T-helper 1 cell treated with Interleukin-12 subunit alpha and Interleukin-12 subunit beta and Interleukin-4 antibody, amounts not matched to agents 30 ng/mL and 1 ng/mL, for 36 hours (primary cell): ENCODE measurements at regions not wholly inside any gene's neighbourhood (a gene's known extent, or its start where the extent isn't known, plus 50 kb on each side); places are given as distances from the start of the nearest gene placed in this dataset.

ENCODE experiments used
- intact Hi-C: fragments of 100-400 bp; cut with micrococcal nuclease; formaldehyde crosslinking; loops from one replicate; pipeline ENCODE4 v1.15.1; 2024

DNA sequence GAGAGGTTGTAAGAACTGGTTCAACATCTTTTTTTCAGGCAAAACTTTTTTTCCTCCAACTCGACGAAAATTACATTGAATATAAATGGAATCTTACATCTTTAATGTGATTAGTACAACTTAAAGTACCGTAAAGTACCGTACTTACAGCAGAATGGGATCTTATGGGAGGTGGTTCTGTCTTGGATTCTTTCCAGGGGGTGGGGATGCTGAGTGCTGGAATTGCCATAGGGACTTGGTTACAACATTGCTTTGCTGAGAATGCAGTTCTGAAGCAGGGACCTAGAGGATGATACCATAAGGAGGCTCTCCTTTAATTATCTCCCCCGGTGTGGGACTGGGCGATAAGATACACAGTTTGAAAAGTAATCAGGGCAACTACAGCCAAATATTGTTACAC, 186.4 kb downstream of the KLF5 start:
- intact Hi-C loops = no loop called here

DNA sequence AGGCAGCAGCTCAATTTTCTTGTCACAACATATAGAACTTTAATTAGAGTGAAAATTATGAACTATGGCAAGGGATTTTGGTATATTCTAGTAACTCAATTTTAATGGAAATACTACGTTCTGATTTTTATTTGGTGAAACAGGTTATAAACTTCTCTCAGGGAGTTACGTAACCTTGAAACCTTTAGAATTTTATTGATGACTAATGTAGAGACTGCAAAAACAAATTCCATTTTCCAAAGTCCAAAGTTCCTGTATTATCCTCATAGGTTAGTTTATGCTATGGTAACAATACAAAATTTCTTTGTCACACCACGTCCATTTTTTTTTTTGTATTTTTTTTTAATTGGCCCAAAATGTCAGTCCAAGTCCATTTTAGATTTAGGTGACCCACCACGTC, 185.7 kb downstream of the KLF5 start:
- intact Hi-C loops = no loop called here

DNA sequence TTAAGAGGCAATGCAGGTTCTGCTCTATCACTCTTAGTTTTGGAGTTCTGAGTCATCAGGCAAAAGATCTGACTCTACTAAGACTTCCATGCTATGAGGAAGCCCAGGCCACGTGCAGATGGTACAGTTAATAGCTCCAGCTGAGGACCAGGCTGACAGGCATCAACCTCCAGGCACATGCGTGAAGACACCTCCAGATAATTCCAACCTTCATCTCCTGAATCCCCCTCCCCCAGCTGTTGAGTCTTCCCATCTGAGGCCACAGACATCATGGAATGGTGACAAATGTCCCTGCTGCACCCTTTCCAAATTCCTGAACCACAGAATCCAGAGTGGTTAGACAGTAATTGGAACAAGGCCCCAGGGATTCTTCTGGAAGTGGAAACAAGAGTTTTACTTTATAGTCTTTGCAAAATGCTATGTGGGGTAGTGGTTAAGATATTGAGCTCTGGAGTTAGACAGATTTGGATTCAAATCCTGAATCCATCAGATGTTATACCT, 183.8 kb downstream of the KLF5 start:
- intact Hi-C loops = no loop called here

DNA sequence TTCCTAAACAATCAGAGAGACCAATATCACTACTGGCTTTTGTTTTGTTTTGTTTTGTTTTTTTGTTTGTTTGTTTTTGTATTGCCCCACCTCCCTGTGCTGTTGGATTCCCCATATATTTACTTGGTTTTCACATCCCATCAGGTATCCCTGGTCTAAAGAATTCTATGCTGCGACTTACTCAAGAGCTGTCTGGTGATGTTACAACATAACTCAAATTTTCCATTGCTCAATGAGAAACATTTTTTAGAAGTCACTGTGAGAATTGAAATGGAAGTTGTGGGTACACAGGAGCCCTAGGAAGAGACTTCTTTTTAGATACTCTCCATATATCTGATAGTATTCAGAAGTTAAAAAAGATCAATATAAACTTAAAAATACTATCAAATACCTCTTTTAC, 181.4 kb downstream of the KLF5 start:
- intact Hi-C loops = no loop called here

DNA sequence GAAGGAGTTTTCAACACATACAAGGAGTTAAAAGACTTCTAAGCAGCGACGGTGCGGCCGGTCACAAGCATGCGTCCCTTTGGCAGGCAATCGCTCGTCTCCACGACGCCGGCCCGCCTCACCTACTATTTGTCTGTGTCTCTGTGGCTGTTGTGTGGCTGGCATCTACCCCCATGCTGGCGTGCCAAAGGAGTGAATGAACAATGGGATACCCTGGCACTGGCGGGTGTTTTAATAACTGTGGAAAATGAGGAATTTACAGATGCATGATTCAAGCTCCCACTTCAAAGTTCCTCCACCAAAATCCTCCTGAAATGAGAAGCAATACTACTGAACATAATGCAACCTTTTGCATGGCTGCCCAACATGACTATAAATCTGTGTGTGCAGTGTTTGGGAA, 176.6 kb downstream of the KLF5 start:
- intact Hi-C loops = no loop called here

DNA sequence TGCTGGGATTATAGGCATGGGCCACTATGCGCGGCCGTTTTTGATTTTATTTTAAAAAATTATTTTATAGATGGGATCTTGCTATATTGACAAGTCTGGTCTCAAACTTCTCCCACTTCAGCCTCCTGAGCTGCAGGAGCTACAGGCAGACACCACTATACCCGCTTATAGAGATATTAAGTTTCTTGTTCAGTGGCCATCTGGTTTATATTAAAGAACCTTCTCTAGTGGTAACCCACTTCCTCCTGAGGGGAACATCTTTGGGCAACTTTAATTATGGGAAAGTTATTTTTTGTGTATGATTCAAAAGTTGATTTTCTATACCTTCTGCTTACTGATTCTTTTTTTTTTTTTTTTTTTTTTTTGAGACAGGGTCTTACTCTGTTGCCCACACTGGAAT, 172.7 kb downstream of the KLF5 start:
- intact Hi-C loops = no loop called here

DNA sequence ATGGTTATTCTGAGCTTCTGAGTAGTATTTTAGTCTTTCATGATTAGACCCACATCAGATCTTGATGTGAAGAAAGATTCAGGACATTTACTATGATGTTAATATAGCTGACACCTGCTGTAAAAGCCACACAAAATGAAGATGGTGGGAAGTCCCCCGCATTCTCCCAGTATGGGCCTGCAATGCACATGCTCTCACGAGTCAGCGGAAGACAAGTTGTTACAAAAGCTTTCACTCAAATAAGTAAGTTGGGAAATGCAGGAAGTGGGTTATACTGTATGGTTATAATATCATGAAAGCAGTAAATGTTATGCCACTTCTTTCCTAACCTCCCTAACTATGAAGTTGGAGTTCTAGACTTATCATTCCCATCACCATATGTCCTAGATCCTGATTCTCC, 171.9 kb downstream of the KLF5 start:
- intact Hi-C loops = no loop called here

DNA sequence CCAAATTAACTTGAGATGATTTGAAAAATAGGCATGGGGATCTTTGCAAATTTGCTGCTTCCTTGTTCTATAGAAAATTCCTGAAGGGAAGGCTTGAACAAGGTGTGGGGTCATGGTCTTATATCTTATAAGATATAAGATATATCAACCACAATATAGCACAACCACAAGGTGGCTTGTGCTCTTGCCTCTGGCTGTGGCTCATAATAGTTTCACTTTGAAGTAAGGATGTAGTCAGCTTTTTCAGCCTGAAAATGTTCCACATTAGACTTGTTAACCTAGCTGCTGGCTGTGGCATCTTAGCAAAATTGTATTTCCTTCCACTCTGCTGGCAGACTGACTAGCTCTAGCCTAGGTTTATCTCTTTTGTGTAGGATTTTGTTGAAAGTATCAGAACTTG, 169.7 kb downstream of the KLF5 start:
- intact Hi-C loops = loop anchor here (1.0 to 5.0 kb wide), 8 partner anchors 47 to 501 kb away; partner anchors contain the start of genes BORA, DIS3, KLF5 and MZT1

DNA sequence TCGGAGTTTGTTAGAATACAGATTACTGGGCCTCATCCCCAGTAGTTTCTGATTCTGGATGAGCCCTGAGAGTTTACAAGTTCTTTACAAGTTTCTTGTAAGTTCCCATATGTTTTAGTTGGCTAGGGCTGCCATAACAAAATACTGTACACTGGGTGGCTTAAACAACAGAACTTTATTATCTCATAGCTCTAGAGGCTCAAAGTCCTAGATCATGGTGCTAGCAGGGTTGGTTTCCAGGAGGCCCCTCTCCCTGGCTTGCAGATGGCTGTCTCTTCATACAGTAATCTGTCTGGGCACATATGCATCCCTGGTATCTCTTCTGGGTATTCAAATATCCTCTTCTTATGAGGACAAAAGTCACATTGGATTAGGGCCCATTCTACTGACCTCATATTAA, 167.2 kb downstream of the KLF5 start:
- intact Hi-C loops = loop anchor here (5.0 kb wide), 3 partner anchors 401 to 499 kb away; partner anchors contain the start of genes BORA, DIS3, MZT1 and PIBF1

DNA sequence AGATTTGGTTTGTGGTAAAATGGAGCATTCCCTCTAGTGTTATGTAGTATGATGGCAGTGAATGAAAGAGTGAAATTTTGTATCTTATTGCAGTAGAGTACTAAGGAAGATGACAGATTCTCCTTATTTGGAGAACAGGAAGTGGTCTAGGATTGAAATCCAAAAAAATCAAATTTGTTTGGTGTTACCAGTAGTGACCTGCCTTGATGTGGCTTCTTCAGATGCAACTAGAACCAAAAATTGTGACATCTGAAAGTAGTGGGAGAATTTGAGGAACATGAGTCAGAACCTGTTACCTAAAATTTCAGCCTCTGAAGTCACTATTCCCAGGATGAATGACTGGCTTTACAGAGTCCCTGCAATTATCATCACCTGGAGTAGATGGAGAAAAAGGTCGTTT, 165.9 kb downstream of the KLF5 start:
- intact Hi-C loops = loop anchor here (5.0 kb wide), 3 partner anchors 403 to 497 kb away; partner anchors contain the start of genes BORA, DIS3, MZT1 and PIBF1

DNA sequence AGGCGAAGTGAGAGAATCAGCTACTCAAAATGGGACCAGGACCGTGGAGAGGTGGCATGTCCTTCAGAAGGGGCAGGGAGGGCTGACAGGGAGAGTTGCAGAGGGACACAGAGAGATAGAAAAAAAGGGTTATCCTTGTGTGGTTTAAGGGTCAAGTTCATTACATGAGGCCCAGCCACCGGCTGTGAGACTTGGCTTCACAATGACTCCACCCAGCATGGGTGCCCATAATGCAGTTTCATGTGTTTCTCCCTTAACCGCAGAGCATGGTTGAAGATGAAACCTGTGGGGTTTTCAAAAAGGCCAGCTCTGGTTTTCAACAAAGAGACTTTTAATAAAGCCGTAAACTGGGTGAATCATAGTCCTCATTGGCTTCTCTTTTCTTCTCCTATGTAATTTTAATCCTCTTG, 164.6 kb downstream of the KLF5 start:
- intact Hi-C loops = no loop called here

DNA sequence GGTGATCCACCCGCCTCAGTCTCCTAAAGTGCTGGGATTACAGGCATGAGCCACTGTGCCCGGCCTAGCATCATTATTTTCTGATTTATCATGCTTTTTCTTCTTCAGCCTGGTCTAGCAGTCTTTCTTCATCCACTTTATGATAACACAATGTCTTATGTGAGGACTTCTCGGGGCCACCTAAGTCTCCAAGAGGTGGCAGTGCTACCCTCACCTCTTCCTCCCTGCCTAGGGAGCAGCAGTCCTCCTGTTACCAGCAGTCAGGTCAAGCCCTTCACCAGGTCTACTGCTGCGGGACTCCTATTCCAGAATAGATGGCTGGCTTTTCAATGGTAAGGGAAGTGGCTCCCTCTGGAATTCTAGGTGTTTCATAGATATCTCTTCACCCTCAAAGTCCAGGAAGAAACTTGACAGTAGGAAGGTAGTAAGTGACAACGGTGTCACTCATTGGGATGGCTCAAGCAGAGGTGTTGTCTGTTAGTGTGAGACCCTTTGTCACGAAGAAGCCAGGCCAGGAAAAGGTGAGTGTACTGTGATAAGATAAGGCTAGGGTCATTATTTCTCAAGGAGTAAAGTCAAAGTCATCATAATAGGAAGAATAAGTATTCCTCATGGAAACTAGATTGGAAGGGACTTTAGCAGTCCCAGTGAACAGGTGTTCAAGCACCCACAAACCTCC, 164.0 kb downstream of the KLF5 start:
- intact Hi-C loops = no loop called here

DNA sequence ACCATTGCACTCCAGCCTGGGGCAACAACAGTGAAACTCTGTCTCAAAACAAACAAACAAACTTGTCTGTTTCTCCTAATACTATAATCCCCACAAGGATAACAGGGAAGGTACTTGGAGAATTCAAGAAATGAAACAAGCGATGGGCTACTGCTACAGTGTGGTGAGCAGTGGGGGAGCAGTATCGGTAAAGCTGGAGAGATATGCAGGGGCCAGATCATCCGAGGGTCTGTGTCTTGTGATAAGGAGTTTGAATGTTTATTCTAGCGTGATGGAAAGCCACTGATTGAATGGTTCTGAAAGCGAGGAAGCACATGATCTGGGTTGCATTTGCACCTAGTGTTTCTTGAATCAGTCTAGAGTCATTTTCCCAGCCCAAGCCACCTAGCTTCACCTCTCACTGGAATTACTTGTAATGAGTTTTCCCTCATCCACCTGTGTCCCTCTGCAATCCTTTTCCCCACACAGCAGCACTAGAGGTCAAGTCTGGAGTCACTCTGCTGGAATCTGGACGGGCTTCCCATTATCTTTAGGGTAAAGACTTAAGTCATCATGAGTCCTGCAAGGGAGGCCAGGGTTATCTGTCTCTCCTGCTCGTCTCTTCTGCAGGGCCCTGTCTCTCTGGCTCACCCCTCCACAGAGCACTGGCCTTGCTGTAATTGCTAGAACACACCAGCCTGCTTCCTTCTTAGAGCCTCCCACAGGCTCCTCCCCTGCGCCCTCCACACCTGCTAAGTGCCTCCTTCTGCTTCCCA, 162.3 kb downstream of the KLF5 start:
- intact Hi-C loops = no loop called here

DNA sequence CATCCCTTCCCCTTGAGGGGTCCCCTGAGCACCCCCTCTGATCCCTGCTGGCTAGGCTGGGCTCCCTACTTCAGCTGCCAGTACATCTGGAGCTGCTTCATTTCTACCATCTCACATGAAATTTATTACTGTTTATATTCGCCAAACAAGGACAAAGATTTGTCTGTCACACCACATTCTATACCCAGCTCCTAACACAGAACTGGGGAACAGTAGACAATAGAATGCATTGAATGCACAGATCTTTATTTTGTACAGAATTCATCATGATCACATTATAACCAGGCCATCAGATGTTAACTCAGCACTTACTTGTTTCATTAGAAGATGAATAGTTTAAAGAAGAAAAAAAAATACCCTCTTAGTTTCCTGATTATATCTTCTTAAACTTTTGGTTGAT, 159.4 kb downstream of the KLF5 start:
- intact Hi-C loops = no loop called here

DNA sequence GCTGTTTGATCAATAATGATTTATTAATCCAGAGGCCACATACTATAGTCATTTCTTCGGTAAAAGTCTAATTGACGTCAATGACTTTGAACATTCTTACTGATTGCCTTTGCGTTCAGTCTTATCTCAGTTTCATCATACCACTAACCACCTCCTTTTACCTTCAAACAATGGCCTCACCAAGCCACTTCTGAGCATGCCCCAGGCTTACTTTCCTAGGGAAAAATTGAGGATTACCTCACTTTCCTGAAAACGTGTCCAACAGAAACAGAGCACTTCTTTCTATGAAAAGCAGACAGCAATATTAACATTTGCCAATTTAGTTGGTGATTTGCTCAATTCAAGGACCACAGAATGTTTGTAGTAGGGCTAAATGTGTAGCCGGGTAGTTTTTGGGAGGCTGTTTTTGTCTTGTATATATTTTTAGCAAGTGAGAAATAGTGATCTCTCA, 157.6 kb downstream of the KLF5 start:
- intact Hi-C loops = no loop called here

DNA sequence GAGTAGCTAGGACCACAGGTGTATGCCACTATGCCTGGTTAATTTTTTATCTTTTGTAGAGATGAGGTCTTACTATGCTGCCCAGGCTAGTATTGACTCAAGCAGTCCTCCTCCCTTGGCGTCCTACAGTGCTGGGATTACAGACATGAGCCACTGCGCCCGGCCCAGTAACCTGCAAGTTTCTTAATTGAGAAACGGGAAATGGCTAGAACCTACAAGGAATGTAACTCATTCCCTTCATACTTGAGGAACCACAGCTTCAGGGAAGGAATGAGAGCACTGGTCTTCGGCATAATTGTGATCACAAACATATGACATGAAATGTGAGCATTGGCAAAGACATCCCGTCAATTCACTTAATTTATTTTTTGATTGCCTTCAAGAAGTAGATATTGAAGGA, 157.0 kb downstream of the KLF5 start:
- intact Hi-C loops = no loop called here

DNA sequence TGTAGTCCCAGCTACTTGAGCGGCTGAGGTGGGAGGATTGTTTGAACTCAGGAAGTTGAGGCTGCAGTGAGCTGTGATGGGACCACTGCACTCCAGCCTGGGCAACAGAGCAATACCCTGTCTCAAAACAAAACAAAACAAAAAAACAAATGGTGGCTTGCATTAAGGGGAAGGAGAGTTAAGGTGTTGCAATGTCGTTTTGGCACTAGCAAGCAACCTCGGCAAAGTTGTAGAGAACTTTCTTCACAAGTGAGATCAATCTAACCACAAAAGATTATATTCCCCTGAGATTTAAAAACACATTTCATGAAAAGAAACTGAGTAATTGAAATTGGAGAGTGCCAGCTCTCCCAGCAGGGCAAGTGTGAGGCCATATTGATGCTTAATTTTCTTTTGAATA, 153.7 kb downstream of the KLF5 start:
- intact Hi-C loops = no loop called here

DNA sequence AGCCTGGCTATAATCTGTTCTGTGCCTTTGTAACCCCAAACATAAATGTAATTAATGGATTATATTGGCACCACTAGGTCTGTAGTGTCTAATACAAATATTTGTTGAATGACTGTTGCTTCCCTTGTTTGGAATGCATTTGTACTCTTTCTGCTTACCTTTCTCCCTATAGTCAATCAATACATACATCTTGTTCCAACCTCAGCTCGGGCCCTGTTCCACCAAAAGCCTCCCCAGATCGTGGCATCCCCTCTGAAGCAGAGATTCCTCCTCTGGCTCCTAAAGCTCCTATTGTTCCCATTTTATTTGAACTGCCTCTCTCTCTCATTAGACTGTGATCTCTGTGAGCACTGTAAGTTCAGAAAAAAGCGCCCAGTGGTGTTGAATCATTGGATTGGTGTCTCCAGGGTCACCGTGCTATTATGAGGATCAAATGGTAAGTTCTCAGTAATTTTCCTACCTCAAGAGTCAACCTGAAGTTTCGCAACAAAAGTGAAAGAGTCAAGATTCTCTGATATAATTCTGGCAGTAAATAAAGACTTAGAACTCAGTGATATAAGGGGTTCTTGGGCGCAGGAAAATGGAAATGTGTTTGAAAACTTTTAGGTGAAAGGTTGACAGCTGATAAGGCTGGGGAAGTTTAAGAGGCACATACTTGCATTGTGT, 151.5 kb downstream of the KLF5 start:
- intact Hi-C loops = no loop called here

DNA sequence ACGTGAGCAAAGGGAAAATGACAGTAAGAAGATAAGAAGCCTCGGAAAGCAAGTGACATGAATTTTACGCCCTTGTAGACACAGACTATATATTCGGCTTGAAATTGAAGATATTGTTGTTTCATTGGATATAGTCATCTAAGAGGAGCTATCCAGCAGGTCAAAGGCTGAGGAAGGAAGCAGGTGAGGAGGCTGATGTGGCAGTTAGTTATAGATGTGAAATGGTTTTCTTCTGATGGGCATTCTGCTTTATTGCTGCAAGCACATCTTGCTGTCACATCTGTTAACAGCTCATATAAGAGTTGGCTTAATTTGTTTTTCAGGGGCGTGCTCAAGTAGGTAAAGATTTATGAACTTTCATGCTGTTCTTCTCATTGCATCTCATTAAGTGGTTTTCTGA, 146.1 kb downstream of the KLF5 start:
- intact Hi-C loops = no loop called here

DNA sequence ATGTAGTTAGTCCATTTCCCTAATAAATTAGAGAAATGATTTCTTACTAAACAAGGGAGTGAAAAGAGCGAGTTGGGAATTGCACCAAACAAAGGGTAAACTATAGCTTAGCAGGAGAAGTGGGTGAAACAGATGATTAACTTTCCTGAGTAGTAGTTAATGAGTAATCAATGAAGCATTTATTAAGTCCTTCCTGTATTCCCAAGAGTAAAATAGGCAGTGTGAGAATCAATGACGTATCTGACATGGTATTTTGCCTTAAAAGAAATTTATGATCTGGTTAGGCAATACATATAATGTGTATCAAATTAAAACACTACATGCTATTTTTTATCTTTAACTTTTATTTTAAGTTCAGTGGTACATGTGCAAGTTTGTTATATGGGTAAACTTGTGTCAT, 142.8 kb downstream of the KLF5 start:
- intact Hi-C loops = no loop called here

DNA sequence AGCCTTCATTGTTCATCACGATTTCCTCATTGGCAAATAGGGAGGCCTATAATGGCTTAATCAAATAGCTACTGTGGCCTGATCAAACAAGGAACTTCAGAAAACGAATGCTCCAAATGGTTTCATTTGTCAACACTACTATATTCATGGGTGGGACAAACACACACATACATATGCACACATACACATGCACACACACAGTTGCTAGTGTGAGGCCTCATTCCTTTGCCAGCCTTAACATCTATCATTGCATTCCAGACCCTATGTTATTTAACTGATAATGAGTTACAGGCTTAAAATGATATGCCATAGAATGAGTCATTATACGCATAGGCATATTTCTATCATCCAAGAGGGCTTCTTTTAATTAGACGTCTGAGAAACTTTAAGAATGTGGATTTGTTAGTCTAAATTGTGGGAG, 140.2 kb downstream of the KLF5 start:
- intact Hi-C loops = no loop called here

DNA sequence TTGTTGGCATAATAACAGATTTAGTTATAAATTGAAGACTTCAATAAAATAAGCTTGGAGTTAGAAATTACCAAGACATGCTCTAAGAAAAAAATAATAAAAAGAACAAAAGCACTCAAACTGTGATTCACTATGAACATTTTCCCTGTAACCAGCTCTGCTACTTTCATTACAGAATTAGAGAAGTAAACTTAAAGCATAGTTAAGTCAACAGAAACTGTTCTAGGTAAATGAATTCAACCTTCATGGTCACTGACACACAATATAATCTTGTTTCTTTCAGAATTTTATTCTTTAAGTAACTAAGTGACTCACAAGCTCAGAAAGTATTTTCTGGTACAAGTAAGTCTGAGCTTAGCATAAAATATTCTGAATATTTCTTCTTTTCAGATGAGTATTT, 136.3 kb downstream of the KLF5 start:
- intact Hi-C loops = no loop called here
